ENCODE measurements at regions not wholly inside any gene's neighbourhood (a gene's known extent, or its start where the extent isn't known, plus 50 kb on each side); places are given as distances from the start of the nearest gene placed in this dataset.
"Not testable (repeated sequence)": the region's sequence is repeated elsewhere in the genome, so short reads cannot be mapped to it uniquely, and the experiment has no call there.

GRCh38 chr5:136740228-136740627, 374.9 kb upstream of the TRPC7 start:
- DNase-seq (ENCODE audit: low spot score), result no peak

GRCh38 chr5:136739271-136739670, 373.9 kb upstream of the TRPC7 start:
- DNase-seq (ENCODE audit: low spot score), result not testable (repeated sequence)

GRCh38 chr5:136738829-136739228, 373.5 kb upstream of the TRPC7 start:
- no peak for DNase-seq (ENCODE audit: low spot score)

GRCh38 chr5:136736021-136736420, 370.7 kb upstream of the TRPC7 start:
- no peak for DNase-seq (ENCODE audit: low spot score)

GRCh38 chr5:136735611-136736010, 370.3 kb upstream of the TRPC7 start:
- DNase-seq (ENCODE audit: low spot score), result not testable (repeated sequence)

- no peak for DNase-seq (ENCODE audit: low spot score)
Observed at GRCh38 chr5:136734628-136735027, 369.3 kb upstream of the TRPC7 start.

- no peak for DNase-seq (ENCODE audit: low spot score)
Observed at GRCh38 chr5:136732751-136733150, 367.4 kb upstream of the TRPC7 start.

GRCh38 chr5:136731241-136731900, 366.0 kb upstream of the TRPC7 start:
- DNase-seq (ENCODE audit: low spot score), result no peak

GRCh38 chr5:136730426-136730825, 365.1 kb upstream of the TRPC7 start:
- peak; percentile 6 for DNase-seq (ENCODE audit: low spot score)

GRCh38 chr5:136729901-136730355, 364.6 kb upstream of the TRPC7 start:
- DNase-seq (ENCODE audit: low spot score), result peak; percentile 28

- no peak for DNase-seq (ENCODE audit: low spot score)
Observed at GRCh38 chr5:136726506-136726905, 361.2 kb upstream of the TRPC7 start.

GRCh38 chr5:136724161-136724560, 358.8 kb upstream of the TRPC7 start:
- no peak for DNase-seq (ENCODE audit: low spot score)

GRCh38 chr5:136722581-136722980, 357.2 kb upstream of the TRPC7 start:
- DNase-seq (ENCODE audit: low spot score), result no peak

- DNase-seq (ENCODE audit: low spot score), result no peak
Observed at GRCh38 chr5:136722086-136722485, 356.7 kb upstream of the TRPC7 start.

- no peak for DNase-seq (ENCODE audit: low spot score)
Observed at GRCh38 chr5:136720674-136721073, 355.3 kb upstream of the TRPC7 start.

- no peak for DNase-seq (ENCODE audit: low spot score)
Observed at GRCh38 chr5:136717917-136718316, 352.6 kb upstream of the TRPC7 start.

GRCh38 chr5:136714286-136714685, 348.9 kb upstream of the TRPC7 start:
- no peak for DNase-seq (ENCODE audit: low spot score)

- DNase-seq (ENCODE audit: low spot score), result no peak
Observed at GRCh38 chr5:136712628-136713027, 347.3 kb upstream of the TRPC7 start.

- no peak for DNase-seq (ENCODE audit: low spot score)
Observed at GRCh38 chr5:136710834-136711233, 345.5 kb upstream of the TRPC7 start.

- no peak for DNase-seq (ENCODE audit: low spot score)
Observed at GRCh38 chr5:136703706-136704105, 338.4 kb upstream of the TRPC7 start.

GRCh38 chr5:136703036-136703435, 337.7 kb upstream of the TRPC7 start:
- DNase-seq (ENCODE audit: low spot score), result no peak

- no peak for DNase-seq (ENCODE audit: low spot score)
Observed at GRCh38 chr5:136701191-136701590, 335.8 kb upstream of the TRPC7 start.

- no peak for DNase-seq (ENCODE audit: low spot score)
Observed at GRCh38 chr5:136699651-136700050, 334.3 kb upstream of the TRPC7 start.

- no peak for DNase-seq (ENCODE audit: low spot score)
Observed at GRCh38 chr5:136698970-136699369, 333.6 kb upstream of the TRPC7 start.

Data from HT-29 (cell line).